ENCODE measurements at regions not wholly inside any gene's neighbourhood (a gene's known extent, or its start where the extent isn't known, plus 50 kb on each side); places are given as distances from the start of the nearest gene placed in this dataset.

GRCh38 chr5:74235552-74235951 is 405.0 kb downstream of the ENC1 start:
- H3K4me1 ChIP-seq (ENCODE audit: low read depth): no peaks in the 10 kb centered on the region
- DNase-seq (no peak), ATAC-seq (no peak)
- no peak for TF ChIP-seq CTCF (IDR thresholded peaks at IDR 0.05)
- no peaks in the 10 kb centered on the region for H3K9me3 ChIP-seq
- H3K36me3 ChIP-seq (ENCODE audit: low read depth): no peaks in the 10 kb centered on the region
- H3K4me3 ChIP-seq: no peak overlapping the region
- intact Hi-C loops (cut with DNase I, micrococcal nuclease): no loop called here

DNA sequence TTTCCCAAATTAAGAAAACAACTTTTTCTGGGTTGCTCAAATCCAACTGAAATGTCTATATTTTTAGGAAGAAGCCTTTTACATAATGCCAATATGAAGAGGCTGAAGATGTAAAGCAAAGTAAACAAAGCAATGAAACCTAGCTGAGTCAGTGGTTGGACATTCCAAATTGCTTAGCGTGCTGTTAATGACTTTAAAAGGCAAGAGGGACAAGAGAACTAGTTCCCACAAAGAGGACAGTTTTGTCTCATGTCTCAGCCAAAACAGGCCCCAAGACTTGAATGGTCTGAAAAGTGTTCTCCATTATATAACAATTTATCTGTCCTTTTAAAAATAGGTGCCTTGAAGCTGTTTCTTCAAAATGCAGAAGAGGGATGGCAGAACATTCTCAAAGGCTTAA is 407.0 kb downstream of the ENC1 start:
- no peaks in the 10 kb centered on the region for H3K36me3 ChIP-seq (ENCODE audit: low read depth)
- no peaks in the 10 kb centered on the region for H3K4me1 ChIP-seq (ENCODE audit: low read depth)
- ATAC-seq (no peak), DNase-seq (no peak)
- H3K9me3 ChIP-seq: no peaks in the 10 kb centered on the region
- intact Hi-C loops (cut with DNase I, micrococcal nuclease): no loop called here
- H3K4me3 ChIP-seq: no peak overlapping the region
- TF ChIP-seq CTCF (IDR thresholded peaks at IDR 0.05): no peak

DNA sequence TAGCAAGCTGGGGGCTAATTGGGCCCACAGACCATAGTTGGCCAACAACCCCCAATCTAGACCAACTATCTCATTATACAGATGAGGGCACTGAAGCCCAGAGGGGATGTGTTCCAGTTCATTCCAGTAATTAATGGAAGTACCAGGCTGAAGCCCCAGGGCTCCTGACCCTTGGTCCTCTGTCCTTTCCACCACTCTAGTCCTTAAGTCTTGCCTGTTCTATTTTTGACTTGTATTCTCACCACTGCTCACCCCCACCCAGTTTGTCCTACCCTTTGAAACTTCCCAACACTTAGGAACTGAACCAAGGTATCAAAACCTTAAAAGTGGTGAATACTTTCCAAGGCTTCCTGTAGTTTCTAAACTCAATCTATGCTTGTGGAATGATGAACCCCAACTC is 407.4 kb downstream of the ENC1 start:
- Histone ChIP-seq H3K36me3 (ENCODE audit: low read depth) (no peaks in the 10 kb centered on the region), H3K4me1 (ENCODE audit: low read depth) (no peaks in the 10 kb centered on the region), H3K9me3 (no peaks in the 10 kb centered on the region), H3K4me3 (no peak overlapping the region)
- DNase-seq: no peak
- ATAC-seq: no peak
- intact Hi-C loops (cut with DNase I, micrococcal nuclease): no loop called here
- TF ChIP-seq CTCF (IDR thresholded peaks at IDR 0.05): no peak

- DNase-seq: no peak
- no peaks in the 10 kb centered on the region for H3K4me1 ChIP-seq (ENCODE audit: low read depth)
- no peaks in the 10 kb centered on the region for H3K36me3 ChIP-seq (ENCODE audit: low read depth)
- no peak for ATAC-seq
- intact Hi-C loops (cut with DNase I, micrococcal nuclease): no loop called here
- no peak overlapping the region for H3K4me3 ChIP-seq
- no peaks in the 10 kb centered on the region for H3K9me3 ChIP-seq
- no peak for TF ChIP-seq CTCF (IDR thresholded peaks at IDR 0.05)
Observed at GRCh38 chr5:74232276-74232675, 408.3 kb downstream of the ENC1 start.

DNA sequence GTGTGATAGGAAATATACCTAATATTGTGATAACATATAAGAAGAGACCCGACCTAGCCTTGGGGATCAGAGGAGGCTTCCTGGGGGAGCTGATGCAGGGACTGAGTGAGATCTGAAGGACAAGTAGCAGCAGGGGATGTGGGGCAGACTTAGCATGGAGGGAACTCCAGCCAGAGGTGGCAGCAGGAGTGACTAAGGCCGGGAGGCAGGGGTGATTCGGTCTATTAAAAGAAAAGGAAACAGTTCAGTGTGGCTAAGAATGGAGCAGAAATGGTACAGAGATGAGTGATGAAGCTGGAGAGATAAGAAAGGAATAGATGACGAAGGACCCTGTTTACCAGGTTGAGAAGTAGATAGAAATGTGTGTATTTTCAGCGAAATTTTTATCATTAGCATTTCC is 408.8 kb downstream of the ENC1 start:
- intact Hi-C loops (cut with DNase I, micrococcal nuclease): no loop called here
- Histone ChIP-seq H3K9me3 (no peaks in the 10 kb centered on the region), H3K4me1 (ENCODE audit: low read depth) (no peaks in the 10 kb centered on the region), H3K36me3 (ENCODE audit: low read depth) (no peaks in the 10 kb centered on the region), H3K4me3 (no peak overlapping the region)
- ATAC-seq (no peak), DNase-seq (no peak)
- TF ChIP-seq CTCF (IDR thresholded peaks at IDR 0.05): no peak
